ENCODE measurements at regions not wholly inside any gene's neighbourhood (a gene's known extent, or its start where the extent isn't known, plus 50 kb on each side); places are given as distances from the start of the nearest gene placed in this dataset.
"Not testable (repeated sequence)": the region's sequence is repeated elsewhere in the genome, so short reads cannot be mapped to it uniquely, and the experiment has no call there.

- intact Hi-C loops (cut with DNase I): no loop called here
- DNase-seq (ENCODE audit: low spot score): no peak
- no peak for ATAC-seq
These were observed 126.6 kb upstream of the MIR17HG start for GRCh38 chr13:91220872-91221271.

DNA sequence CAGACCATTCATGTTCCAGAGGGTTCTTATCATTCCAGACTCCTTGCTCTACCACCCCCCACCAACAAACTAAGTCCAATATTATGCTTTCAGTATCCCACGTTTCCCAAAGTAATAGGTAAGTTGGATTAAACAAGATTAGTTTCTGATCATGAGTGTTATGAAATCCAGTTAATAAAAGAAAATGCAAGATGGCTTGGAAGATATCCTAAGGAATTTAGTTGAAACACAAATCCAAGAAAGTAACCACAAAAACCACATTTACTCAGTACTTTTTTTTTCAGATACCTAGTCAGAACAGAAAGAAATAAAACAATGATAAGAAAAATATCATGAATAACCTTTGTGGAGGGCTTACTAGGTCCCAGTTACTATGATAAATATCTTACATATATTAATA, 119.4 kb upstream of the MIR17HG start:
- intact Hi-C loops (cut with DNase I): no loop called here
- no peak for ATAC-seq
- no peak for DNase-seq (ENCODE audit: low spot score)

GRCh38 chr13:91228940-91229339, 118.5 kb upstream of the MIR17HG start:
- ATAC-seq: no peak
- intact Hi-C loops (cut with DNase I): no loop called here

DNA sequence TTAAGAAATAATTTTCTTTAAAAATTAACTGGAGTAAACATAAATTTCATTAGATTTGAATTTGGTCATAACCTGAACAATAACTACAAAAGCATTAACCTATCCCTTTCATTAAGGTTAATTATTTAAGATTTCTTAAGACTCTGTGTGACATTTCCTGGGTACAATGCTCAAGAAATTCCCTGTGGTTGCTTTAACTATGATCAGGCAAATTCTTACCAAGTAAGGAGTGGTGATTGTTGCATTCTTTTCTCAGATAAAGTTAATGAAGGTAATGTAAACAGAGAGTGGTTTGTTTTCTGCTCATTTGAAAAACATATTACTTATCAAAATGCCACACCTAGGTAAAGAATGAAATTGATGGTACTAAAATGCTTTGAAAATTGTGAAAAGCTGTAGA, 114.8 kb upstream of the MIR17HG start:
- ATAC-seq (no peak), DNase-seq (ENCODE audit: low spot score) (no peak)
- intact Hi-C loops (cut with DNase I): no loop called here

More at GRCh38 chr13:91228940-91229339, 118.5 kb upstream of the MIR17HG start:
- no peak for DNase-seq (ENCODE audit: low spot score)

GRCh38 chr13:91233291-91233690, 114.2 kb upstream of the MIR17HG start:
- ATAC-seq (no peak), DNase-seq (ENCODE audit: low spot score) (no peak)
- intact Hi-C loops (cut with DNase I): no loop called here

DNA sequence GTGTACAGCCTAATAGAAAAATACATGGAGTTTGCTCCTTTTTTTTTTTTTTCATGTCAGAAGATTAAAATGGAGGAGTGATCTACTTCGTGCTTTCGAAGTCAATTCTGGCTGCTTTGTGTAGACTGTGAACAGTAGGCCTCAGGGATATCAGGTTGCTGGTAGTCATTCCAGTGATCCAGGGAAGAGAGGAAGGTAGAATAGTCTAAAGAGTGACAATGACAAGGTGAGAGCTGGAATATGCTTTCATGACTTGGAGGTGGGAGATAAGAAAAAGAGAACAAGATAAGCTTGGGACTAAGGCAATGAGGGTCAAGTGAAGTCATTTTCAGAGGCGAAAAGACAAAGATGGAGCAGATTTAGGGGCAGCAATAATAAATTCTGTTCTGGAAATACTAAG, 111.3 kb upstream of the MIR17HG start:
- no peak for ATAC-seq

DNA sequence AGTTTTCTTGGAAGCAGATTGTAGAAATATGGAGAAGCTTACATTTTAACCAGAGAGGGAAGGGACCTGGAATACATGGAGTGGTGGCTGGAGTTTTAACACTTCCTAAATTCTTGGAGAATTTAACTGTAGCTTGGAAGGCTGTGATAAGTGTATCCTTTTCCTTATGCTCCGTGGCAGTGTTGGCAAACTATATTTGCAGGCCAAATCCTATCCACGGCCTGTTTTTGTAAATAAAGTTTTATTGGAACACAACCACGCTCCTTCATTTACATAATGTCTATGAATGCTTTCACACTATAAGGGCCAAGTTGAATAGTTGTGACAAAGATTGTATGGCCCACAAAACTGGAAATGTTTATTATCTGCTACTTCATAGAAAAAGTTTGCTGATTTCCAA, 110.6 kb upstream of the MIR17HG start:
- DNase-seq (ENCODE audit: low spot score): no peak
- intact Hi-C loops (cut with DNase I): no loop called here
- ATAC-seq: no peak

More for the DNA sequence above, 111.3 kb upstream of the MIR17HG start:
- intact Hi-C loops (cut with DNase I): no loop called here
- no peak for DNase-seq (ENCODE audit: low spot score)

GRCh38 chr13:91238036-91238435, 109.5 kb upstream of the MIR17HG start:
- intact Hi-C loops (cut with DNase I): no loop called here
- no peak for DNase-seq (ENCODE audit: low spot score)
- ATAC-seq: no peak

- intact Hi-C loops (cut with DNase I): no loop called here
- DNase-seq (ENCODE audit: low spot score) (no peak), ATAC-seq (no peak)
These were observed 107.1 kb upstream of the MIR17HG start for GRCh38 chr13:91240341-91240740.

GRCh38 chr13:91241221-91241933, 106.1 kb upstream of the MIR17HG start:
- intact Hi-C loops (cut with DNase I): no loop called here
- no peak for ATAC-seq

GRCh38 chr13:91242652-91243051, 104.8 kb upstream of the MIR17HG start:
- intact Hi-C loops (cut with DNase I): no loop called here
- ATAC-seq (no peak), DNase-seq (ENCODE audit: low spot score) (no peak)

More at GRCh38 chr13:91241221-91241933, 106.1 kb upstream of the MIR17HG start:
- no peak for DNase-seq (ENCODE audit: low spot score)

DNA sequence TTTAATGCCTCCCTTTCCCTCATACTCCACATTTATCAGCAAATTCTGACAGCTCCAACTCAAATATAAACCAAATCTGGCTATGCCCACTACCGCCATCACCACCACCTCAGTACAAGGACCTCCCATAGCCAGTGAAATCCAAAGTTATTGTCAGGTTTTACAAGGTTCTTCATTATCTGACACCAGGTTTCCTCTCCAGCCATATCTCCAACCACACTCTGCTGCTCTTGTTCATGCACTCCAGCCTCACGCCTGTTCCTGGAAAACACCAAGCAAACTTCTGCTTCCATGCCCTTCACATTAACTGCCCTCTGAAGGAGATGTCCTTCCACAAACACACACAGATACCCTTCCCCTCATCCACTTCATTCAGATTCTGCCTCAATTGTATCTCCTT, 102.2 kb upstream of the MIR17HG start:
- intact Hi-C loops (cut with DNase I): no loop called here
- DNase-seq (ENCODE audit: low spot score): no peak
- no peak for ATAC-seq

GRCh38 chr13:91247768-91248167, 99.7 kb upstream of the MIR17HG start:
- no peak for DNase-seq (ENCODE audit: low spot score)
- ATAC-seq: no peak
- intact Hi-C loops (cut with DNase I): no loop called here

DNA sequence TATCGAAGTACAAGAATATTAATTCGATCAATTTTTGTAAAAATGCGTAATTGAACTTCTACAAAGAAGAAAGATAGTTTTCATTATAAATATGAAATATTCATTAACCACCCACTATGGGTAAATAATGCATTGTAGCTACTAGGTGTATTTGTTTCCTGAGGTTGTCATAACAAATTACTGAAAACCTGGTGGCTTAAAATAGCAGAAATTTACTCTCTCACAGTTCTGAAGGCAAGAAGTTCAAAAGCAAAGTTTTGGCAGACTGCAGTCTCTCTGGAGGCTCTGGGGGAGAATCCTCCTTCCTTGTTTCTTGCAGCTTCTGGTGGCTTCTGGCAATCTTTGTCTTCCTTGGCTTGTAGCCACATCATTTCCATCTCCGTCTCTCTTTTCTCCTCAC, 99.2 kb upstream of the MIR17HG start:
- intact Hi-C loops (cut with DNase I): no loop called here
- ATAC-seq (no peak), DNase-seq (ENCODE audit: low spot score) (no peak)

- ATAC-seq: no peak
- intact Hi-C loops (cut with DNase I): no loop called here
- no peak for DNase-seq (ENCODE audit: low spot score)
These were observed 98.1 kb upstream of the MIR17HG start for GRCh38 chr13:91249370-91249769.

DNA sequence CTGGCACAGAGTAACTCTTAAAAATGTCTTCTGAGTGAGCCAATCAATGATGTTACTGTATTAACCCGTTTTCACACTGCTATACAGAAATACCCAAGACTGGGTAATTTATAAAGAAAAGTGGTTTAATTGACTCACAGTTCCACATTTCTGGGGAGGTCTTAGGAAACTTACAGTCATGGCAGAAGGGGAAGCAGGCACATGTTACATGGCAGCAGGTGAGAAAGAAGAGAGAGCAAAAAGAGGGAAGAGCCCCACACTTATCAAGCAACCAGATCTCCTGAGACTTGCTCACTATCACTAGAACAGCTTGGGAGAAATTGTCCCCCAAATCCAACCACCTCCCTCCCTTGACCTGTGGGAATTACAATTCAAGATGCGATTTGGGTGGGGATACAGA, 97.6 kb upstream of the MIR17HG start:
- no peak for DNase-seq (ENCODE audit: low spot score)
- no peak for ATAC-seq
- intact Hi-C loops (cut with DNase I): no loop called here

- DNase-seq (ENCODE audit: low spot score); intact Hi-C loops (cut with DNase I); ATAC-seq: not testable (repeated sequence)
These were observed 95.9 kb upstream of the MIR17HG start for GRCh38 chr13:91251573-91251972.

- no peak for ATAC-seq
- intact Hi-C loops (cut with DNase I): no loop called here
- no peak for DNase-seq (ENCODE audit: low spot score)
These were observed 83.0 kb upstream of the MIR17HG start for GRCh38 chr13:91264484-91264883.

DNA sequence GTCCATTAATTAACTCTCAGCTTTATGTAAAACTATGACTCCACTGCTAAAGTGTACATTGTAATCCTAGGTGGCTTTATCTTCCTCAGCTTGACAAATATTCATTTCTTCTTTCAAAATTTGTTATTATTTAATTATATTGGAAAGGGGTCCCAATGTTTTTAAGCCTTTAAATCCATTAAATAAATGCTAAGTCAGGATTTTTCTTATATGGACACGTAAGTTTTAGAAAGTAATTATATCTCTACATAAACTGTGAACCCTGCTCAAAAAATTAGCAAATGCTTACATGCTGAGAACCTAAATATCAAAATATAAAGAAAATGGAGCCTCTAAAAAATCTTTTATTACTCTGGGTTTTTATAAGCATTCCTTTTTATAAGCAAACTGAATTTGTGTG, 78.2 kb upstream of the MIR17HG start:
- intact Hi-C loops (cut with DNase I): no loop called here
- ATAC-seq (no peak), DNase-seq (ENCODE audit: low spot score) (no peak)

GRCh38 chr13:91270031-91270430, 77.5 kb upstream of the MIR17HG start:
- intact Hi-C loops (cut with DNase I): no loop called here
- no peak for ATAC-seq
- no peak for DNase-seq (ENCODE audit: low spot score)

DNA sequence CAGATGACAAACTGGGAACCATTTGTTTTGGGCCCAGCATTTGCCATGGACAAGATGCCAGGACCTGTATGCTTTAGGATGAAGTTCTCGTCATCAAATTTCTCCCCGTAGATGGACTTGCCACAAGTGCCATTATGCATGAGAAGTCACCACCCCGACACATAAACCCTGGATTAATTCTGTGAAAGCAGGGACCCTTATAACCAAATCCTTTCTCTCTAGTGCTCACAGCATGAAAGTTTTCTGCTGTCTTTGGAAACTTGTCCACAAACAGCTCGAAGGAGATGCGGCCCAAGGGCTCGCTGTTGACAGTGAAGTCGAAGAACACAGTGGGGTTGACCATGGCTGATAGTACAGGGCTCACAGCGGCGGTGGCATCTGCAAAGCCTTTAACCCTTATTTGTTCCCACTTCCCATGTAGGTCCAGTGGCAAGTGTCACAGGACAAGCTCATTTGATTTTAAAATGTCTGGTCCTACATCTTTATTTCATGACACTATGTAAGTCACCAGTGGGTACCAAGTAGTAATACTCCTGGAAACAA, 75.2 kb upstream of the MIR17HG start:
- no peak for ATAC-seq
- no peak for DNase-seq (ENCODE audit: low spot score)
- intact Hi-C loops (cut with DNase I): no loop called here

All from sciatic nerve (tissue), 2 donors.